Epithelial cell of esophagus (primary cell): ENCODE measurements at regions not wholly inside any gene's neighbourhood (a gene's known extent, or its start where the extent isn't known, plus 50 kb on each side); places are given as distances from the start of the nearest gene placed in this dataset.
A peak's percentile ranks its signal among the peaks of the same experiment; 100 is the strongest.

ENCODE experiments used
- DNase-seq: peaks from one replicate; pipeline ENCODE4 v3.0.0; 2010; ENCODE audit warnings: low read depth
- H3K4me3 ChIP-seq: 2 replicates; pipeline ENCODE4 v1.5.1; 2011; ENCODE audit warnings: mild to moderate bottlenecking, low read length, control low read depth
- CTCF ChIP-seq: IDR thresholded peaks from 2 replicates; pipeline ENCODE4 v1.5.1; 2011; ENCODE audit warnings: low read depth, mild to moderate bottlenecking, low read length, control low read depth, inconsistent platforms; ENCODE audit not compliant: insufficient read depth; ENCODE audit errors: missing control alignments

- DNase-seq = no peak
- no peak for TF ChIP-seq CTCF
- H3K4me3 ChIP-seq = no peak overlapping the region
These were observed 783.2 kb downstream of the RPA4 start for GRCh38 chrX:97666890-97667289.

- no peak overlapping the region for H3K4me3 ChIP-seq
- DNase-seq = no peak
- no peak for TF ChIP-seq CTCF
These were observed 784.4 kb downstream of the RPA4 start for GRCh38 chrX:97668126-97668525.

GRCh38 chrX:97672138-97672537 is 788.4 kb downstream of the RPA4 start:
- TF ChIP-seq CTCF = no peak
- no peak for DNase-seq
- H3K4me3 ChIP-seq = no peak overlapping the region

- no peak for DNase-seq
- H3K4me3 ChIP-seq = no peak overlapping the region
- no peak for TF ChIP-seq CTCF
These were observed 788.9 kb downstream of the RPA4 start for GRCh38 chrX:97672608-97673007.

- TF ChIP-seq CTCF = no peak
- DNase-seq = no peak
- H3K4me3 ChIP-seq = no peak overlapping the region
These were observed 789.4 kb downstream of the RPA4 start for GRCh38 chrX:97673135-97673534.

GRCh38 chrX:97682991-97683840 is 799.5 kb downstream of the RPA4 start:
- peak; percentile 14 for DNase-seq
- H3K4me3 ChIP-seq = no peak overlapping the region
- TF ChIP-seq CTCF = no peak

- H3K4me3 ChIP-seq = no peak overlapping the region
- peak; percentile 70 for TF ChIP-seq CTCF
- peak; percentile 49 for DNase-seq
These were observed 802.0 kb downstream of the RPA4 start for GRCh38 chrX:97685753-97686152.
